ENCODE measurements at regions not wholly inside any gene's neighbourhood (a gene's known extent, or its start where the extent isn't known, plus 50 kb on each side); places are given as distances from the start of the nearest gene placed in this dataset.

DNA sequence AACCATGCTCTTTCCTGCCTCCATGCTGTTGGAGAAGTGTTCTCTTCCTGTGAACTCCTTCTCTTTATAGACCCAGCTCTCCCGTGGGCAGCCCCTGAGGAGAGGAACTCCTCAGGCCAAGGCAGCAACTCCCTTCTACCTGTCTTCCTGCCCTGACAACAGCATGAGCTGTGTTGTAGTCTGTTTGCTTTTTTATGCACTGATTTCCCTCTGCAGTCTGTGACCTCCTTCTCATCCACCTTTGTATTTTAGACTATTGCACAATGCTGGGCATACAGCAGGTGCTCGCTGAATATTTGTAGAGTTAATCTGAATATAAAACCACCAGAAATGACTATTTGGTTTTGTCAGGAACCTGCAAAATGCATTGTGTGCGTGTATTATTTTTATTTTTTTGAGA lies 152.2 kb upstream of the CHD6 start:
- in situ Hi-C loops (cut with MboI; ENCODE audit: low sequenced_read_pairs): no loop called here
- ChIA-PET POLR2A (ENCODE audit: unreplicated experiment) (no interaction called here), CTCF (no interaction called here)
- H3K36me3 ChIP-seq (ENCODE audit: control insufficient read depth, insufficient read depth, low read length): no peaks in the 10 kb centered on the region
- H4K5ac ChIP-seq (ENCODE audit: low read depth, low read length): no peak overlapping the region
- H4K20me1 ChIP-seq (ENCODE audit: insufficient read depth, low read length): no peaks in the 10 kb centered on the region
- no peak overlapping the region for H4K8ac ChIP-seq (ENCODE audit: low read depth in 2 of 2, low read length in 2 of 2)
- no peak overlapping the region for H3K9ac ChIP-seq (ENCODE audit: low read depth, low read length)
- H2BK120ac ChIP-seq (ENCODE audit: low read depth, low read length): no peak overlapping the region
- intact Hi-C loops (cut with micrococcal nuclease): no loop called here
- no peak overlapping the region for H3K14ac ChIP-seq (replicated peaks; ENCODE audit: low read depth, low read length)
- no peak overlapping the region for H2AK5ac ChIP-seq (ENCODE audit: low read depth, low read length)
- TF ChIP-seq POLR2A (IDR thresholded peaks at IDR 0.05; ENCODE audit: low read depth, low read length) (no peak), CEBPB (IDR thresholded peaks at IDR 0.05; ENCODE audit: low read depth, low read length) (peak; percentile 39), BHLHE40 (IDR thresholded peaks at IDR 0.05; ENCODE audit: low read depth, low read length) (no peak), RCOR1 (IDR thresholded peaks at IDR 0.05; ENCODE audit: insufficient replicate concordance, low read length) (no peak)
- no peak overlapping the region for H2BK20ac ChIP-seq (ENCODE audit: low read depth, low read length)
- ATAC-seq (ENCODE audit: low read depth) (no peak), DNase-seq (no peak)
- H3K4ac ChIP-seq (ENCODE audit: low read depth, low read length): no peak overlapping the region
- H2BK15ac ChIP-seq (ENCODE audit: low read depth, low read length): no peak overlapping the region
- no peak overlapping the region for H3K18ac ChIP-seq (ENCODE audit: low read depth, low read length)
- H2BK5ac ChIP-seq (ENCODE audit: low read depth, low read length, poor library complexity, severe bottlenecking): no peak overlapping the region
- no peaks in the 10 kb centered on the region for H3K4me1 ChIP-seq (ENCODE audit: control insufficient read depth, insufficient read depth, low read length)
- no peak overlapping the region for H3K4me3 ChIP-seq (ENCODE audit: insufficient read depth, low read depth, low read length)
- no peaks in the 10 kb centered on the region for H3K27me3 ChIP-seq (ENCODE audit: control insufficient read depth, insufficient read depth, low read length)
- H3K27ac ChIP-seq (ENCODE audit: insufficient read depth, low read length): no peak overlapping the region
- H3K56ac ChIP-seq (ENCODE audit: extremely low read depth, insufficient read depth, low read length): no peak overlapping the region
- no peak overlapping the region for H2AK9ac ChIP-seq (replicated peaks; ENCODE audit: low read depth, low read length, poor library complexity)
- H3K4me2 ChIP-seq (ENCODE audit: low read depth, low read length): no peak overlapping the region
- H3K9me1 ChIP-seq (ENCODE audit: insufficient read depth, low read length): no peaks in the 10 kb centered on the region
- H3K23ac ChIP-seq (ENCODE audit: low read depth, low read length): no peak overlapping the region
- H2AFZ ChIP-seq (replicated peaks; ENCODE audit: low read length, poor library complexity): no peak overlapping the region
- H4K91ac ChIP-seq (ENCODE audit: insufficient read depth, low read depth, low read length): no peak overlapping the region
- no peaks in the 10 kb centered on the region for H3K9me3 ChIP-seq (ENCODE audit: control insufficient read depth, insufficient read depth, low read length)
- WGBS, 2 experiments (ENCODE audit: extremely low coverage in 2 of 2, insufficient read length in 1 of 2): no CpG with 5 or more reads among the region's 3 CpGs
- no peaks in the 10 kb centered on the region for H3K79me1 ChIP-seq (ENCODE audit: low read depth in 1 of 2, low read length in 2 of 2)
- dilution Hi-C loops (cut with HindIII; ENCODE audit: low sequenced_read_pairs, unreplicated experiment): no loop called here
- BruUV-seq (replicated peaks): no TSS peak
